ENCODE measurements at regions not wholly inside any gene's neighbourhood (a gene's known extent, or its start where the extent isn't known, plus 50 kb on each side); places are given as distances from the start of the nearest gene placed in this dataset.
"Not testable (repeated sequence)": the region's sequence is repeated elsewhere in the genome, so short reads cannot be mapped to it uniquely, and the experiment has no call there.

GRCh38 chr4:101730291-101731117, 60.0 kb upstream of the BANK1 start:
- peak; percentile 2 to 10 (median 5) for DNase-seq (ENCODE audit: low read depth in 3 of 3)

GRCh38 chr4:101727238-101727637, 63.3 kb upstream of the BANK1 start:
- no peak for DNase-seq (ENCODE audit: low read depth in 3 of 3)

GRCh38 chr4:101724093-101724492, 66.4 kb upstream of the BANK1 start:
- DNase-seq (ENCODE audit: low read depth in 3 of 3): no peak

GRCh38 chr4:101718810-101719209, 71.7 kb upstream of the BANK1 start:
- no peak for DNase-seq (ENCODE audit: low read depth in 3 of 3)

- no peak for DNase-seq (ENCODE audit: low read depth in 3 of 3)
Measured at GRCh38 chr4:101711590-101712260, 78.8 kb upstream of the BANK1 start.

- DNase-seq (ENCODE audit: low read depth in 3 of 3): no peak
Measured at GRCh38 chr4:101710806-101711205, 79.7 kb upstream of the BANK1 start.

GRCh38 chr4:101708293-101709039, 82.1 kb upstream of the BANK1 start:
- no peak for DNase-seq (ENCODE audit: low read depth in 3 of 3)

- DNase-seq (ENCODE audit: low read depth in 3 of 3): no peak
Measured at GRCh38 chr4:101707596-101707995, 82.9 kb upstream of the BANK1 start.

GRCh38 chr4:101706535-101707057, 83.9 kb upstream of the BANK1 start:
- no peak for DNase-seq (ENCODE audit: low read depth in 3 of 3)

GRCh38 chr4:101701551-101701950, 89.0 kb upstream of the BANK1 start:
- no peak for DNase-seq (ENCODE audit: low read depth in 3 of 3)

GRCh38 chr4:101699441-101700124, 90.9 kb upstream of the BANK1 start:
- no peak for DNase-seq (ENCODE audit: low read depth in 3 of 3)

GRCh38 chr4:101697266-101697665, 93.3 kb upstream of the BANK1 start:
- no peak for DNase-seq (ENCODE audit: low read depth in 3 of 3)

- no peak for DNase-seq (ENCODE audit: low read depth in 3 of 3)
Measured at GRCh38 chr4:101696276-101697010, 94.1 kb upstream of the BANK1 start.

GRCh38 chr4:101695176-101695575, 95.4 kb upstream of the BANK1 start:
- no peak for DNase-seq (ENCODE audit: low read depth in 3 of 3)

GRCh38 chr4:101694403-101694802, 96.1 kb upstream of the BANK1 start:
- DNase-seq (ENCODE audit: low read depth in 3 of 3): not testable (repeated sequence)

- no peak for DNase-seq (ENCODE audit: low read depth in 3 of 3)
Measured at GRCh38 chr4:101693842-101694398, 96.6 kb upstream of the BANK1 start.

GRCh38 chr4:101689220-101689619, 101.3 kb upstream of the BANK1 start:
- no peak for DNase-seq (ENCODE audit: low read depth in 3 of 3)

GRCh38 chr4:101685126-101685525, 105.4 kb upstream of the BANK1 start:
- no peak for DNase-seq (ENCODE audit: low read depth in 3 of 3)

- DNase-seq (ENCODE audit: low read depth in 3 of 3): no peak
Measured at GRCh38 chr4:101682946-101683345, 107.6 kb upstream of the BANK1 start.

- DNase-seq (ENCODE audit: low read depth in 3 of 3): no peak
Measured at GRCh38 chr4:101678180-101678579, 112.3 kb upstream of the BANK1 start.

- DNase-seq (ENCODE audit: low read depth in 3 of 3): no peak
Measured at GRCh38 chr4:101670897-101671296, 119.6 kb upstream of the BANK1 start.
